Astrocyte (in vitro differentiated cells and primary cell): ENCODE measurements at regions not wholly inside any gene's neighbourhood (a gene's known extent, or its start where the extent isn't known, plus 50 kb on each side); places are given as distances from the start of the nearest gene placed in this dataset.

Experiments used
- CTCF ChIP-seq: IDR thresholded peaks from 2 replicates; pipeline ENCODE4 v1.5.1; 2011; ENCODE audit warnings: low read depth, mild to moderate bottlenecking, inconsistent platforms, low read length, moderate library complexity; ENCODE audit not compliant: insufficient read depth
- EZH2 ChIP-seq: IDR thresholded peaks from 2 replicates; pipeline ENCODE4 v1.6.1; 2012; ENCODE audit warnings: mild to moderate bottlenecking, low read length, inconsistent platforms; ENCODE audit not compliant: insufficient read depth

GRCh38 chr18:24949908-24950307 lies 402.1 kb downstream of the ZNF521 start:
- no peak for TF ChIP-seq CTCF
- TF ChIP-seq EZH2, result no peak
